ENCODE measurements at regions not wholly inside any gene's neighbourhood (a gene's known extent, or its start where the extent isn't known, plus 50 kb on each side); places are given as distances from the start of the nearest gene placed in this dataset.

- TF ChIP-seq CTCF (IDR thresholded peaks at IDR 0.05) = no peak
- no peak for TF ChIP-seq POLR2A (IDR thresholded peaks at IDR 0.05)
- TF ChIP-seq EP300 (IDR thresholded peaks at IDR 0.05) = no peak
Observed at GRCh38 chr4:120616041-120616440, 306.5 kb downstream of the PRDM5 start.

Data from ovary (tissue), 3 donors.